Midbrain (tissue), 1 donor: ENCODE measurements at regions not wholly inside any gene's neighbourhood (a gene's known extent, or its start where the extent isn't known, plus 50 kb on each side); places are given as distances from the start of the nearest gene placed in this dataset.

Experiments
- DNase-seq: peaks from one replicate; lab custom pipeline; 2025; lab: John Stamatoyannopoulos, UW

DNA sequence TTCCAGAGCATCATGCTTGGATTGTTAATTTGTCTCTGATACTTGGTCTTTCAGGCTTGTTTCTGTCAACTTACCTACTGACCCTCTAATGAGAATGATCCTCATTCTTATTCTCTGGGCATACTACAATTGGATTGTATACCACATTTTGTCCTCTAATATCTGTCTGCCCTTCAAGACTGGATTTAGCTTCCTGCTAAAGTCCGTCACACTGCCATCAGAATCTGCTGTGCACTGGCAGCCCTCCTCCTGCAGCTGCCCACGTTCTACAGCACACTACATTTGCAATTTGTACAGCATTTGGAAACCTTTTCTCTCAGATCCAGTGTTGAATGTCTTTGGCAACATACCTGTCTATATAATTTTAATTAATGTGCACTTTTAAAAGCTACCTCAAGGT lies 183.1 kb downstream of the ZNF330 start:
- DNase-seq = no peak

DNA sequence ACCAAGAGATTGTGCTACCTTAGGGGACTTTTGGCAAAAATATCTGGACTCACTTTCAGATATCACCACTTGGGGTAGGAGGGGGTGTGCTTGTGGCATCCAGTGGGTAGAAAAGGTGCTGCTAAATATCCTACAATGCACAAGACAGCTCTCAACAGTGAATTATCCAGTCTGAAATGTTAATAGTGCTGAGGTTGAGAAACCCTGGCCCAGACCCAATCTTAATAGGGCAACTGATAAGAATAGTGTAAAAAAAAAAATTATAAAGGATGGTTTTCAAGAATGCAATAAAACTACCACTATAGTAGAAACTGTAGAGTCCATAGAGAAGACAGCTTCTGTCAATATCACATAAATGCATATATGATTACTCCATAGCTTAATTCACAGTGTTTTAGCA lies 185.5 kb downstream of the ZNF330 start:
- DNase-seq = no peak

DNA sequence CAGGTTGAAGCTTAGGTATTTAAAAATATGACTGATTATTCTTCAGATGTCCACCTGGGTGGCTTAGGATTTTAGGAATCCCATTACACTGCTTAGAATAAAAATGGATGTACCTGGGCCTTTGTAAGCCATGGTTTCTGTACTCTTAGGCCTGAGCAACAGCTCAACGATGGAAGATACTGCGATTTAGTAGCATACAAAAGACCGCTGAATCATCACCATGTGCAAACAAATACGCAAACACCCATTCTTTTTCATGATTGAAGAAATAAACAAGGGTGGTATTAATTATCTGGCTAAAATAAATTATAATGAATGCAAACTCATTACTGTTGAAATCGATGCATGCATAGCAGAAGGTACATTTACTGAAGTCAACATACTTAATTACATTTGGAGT lies 188.9 kb downstream of the ZNF330 start:
- DNase-seq = no peak

DNA sequence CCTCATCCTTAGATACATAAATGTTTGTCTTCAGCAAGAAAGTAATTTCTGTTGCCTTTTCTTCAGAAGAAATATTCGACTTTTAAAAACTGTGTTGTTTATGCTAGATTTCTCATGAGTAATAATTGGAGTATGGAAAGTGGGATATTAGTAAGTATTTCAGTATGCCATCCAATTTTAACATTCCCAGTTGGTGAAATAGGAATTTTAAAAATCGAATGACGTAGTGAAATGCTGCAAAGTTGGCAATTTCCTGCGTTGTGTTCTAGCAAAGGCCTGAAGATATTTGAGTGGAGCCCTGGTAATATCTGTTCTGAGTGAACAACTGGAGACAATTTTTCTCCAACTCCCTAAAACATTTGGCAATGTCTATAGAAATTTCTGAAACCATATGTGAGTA lies 190.1 kb downstream of the ZNF330 start:
- no peak for DNase-seq

DNA sequence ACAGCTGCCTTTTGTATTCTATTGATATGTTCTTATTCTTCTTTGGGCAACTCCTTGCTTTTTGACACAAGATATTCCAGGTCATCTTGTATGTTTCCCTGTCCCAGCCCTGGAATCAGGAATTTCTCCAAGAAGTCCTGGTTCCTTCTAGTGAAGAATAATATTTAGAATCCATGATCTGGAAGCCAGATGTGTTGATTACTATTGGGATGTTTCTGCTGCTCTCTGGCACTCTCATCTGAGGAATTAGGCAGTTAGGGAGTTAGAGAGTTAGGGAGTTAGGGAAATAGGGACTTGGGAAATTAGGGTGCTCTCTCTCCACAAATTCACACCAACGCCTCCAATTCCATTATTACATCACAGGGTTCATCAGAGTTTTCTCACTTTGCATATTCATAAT lies 191.2 kb downstream of the ZNF330 start:
- DNase-seq = no peak

DNA sequence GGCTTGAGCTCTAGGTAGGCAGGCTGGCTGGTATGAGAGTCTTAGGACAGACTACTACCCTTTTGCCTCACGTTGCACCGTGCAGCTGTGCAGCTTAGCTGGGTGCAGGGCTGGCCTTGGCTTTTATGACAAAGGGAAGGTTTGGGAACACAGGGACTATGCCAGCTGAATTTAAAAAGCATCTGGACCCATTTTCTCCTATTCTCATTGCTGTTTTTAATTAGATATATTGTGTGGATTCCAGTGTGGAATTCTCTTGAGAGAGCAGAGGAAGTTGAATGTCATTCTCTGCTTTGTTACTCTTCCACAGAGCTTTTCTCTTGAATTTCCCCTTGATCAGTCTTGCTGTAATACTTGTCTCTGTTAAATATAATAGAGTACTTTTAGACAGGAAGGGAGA lies 192.7 kb downstream of the ZNF330 start:
- no peak for DNase-seq

DNA sequence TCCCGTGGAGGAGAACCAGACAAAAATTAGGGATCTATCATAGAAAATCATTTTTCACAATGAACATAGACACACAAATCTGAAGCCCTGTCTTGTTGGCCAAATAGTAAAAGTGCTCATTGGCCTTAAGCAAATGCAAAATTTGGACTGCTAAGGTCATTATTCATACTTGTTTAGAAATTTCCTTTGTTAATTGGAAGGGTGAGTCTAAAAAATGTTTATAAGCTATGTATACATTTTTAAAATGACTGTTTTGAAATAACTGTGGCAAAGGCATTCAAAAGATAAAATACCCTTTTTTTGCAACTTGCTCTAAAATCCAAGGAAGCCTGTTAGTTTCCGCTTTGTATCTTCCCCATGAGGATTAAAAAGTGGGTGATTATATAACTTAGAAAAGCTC lies 195.0 kb downstream of the ZNF330 start:
- no peak for DNase-seq

DNA sequence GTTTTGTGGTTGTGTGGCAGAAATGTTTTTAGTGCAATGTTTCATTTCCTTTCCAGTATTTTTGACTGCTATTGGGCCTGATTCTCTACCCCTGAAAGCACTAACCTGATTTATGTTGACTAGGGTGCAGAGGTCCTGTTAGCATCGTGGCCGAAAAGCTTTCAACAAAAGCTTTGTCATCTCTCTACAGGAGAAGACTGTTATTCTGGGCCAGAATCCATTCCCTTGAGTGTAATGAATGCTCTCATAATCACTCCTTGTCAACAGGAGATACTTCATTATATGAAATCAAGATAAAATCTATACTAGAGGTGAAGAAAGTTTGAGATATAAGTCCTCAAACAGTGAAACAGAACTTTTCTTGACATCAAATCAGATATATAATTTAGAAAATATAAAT lies 195.5 kb downstream of the ZNF330 start:
- no peak for DNase-seq

DNA sequence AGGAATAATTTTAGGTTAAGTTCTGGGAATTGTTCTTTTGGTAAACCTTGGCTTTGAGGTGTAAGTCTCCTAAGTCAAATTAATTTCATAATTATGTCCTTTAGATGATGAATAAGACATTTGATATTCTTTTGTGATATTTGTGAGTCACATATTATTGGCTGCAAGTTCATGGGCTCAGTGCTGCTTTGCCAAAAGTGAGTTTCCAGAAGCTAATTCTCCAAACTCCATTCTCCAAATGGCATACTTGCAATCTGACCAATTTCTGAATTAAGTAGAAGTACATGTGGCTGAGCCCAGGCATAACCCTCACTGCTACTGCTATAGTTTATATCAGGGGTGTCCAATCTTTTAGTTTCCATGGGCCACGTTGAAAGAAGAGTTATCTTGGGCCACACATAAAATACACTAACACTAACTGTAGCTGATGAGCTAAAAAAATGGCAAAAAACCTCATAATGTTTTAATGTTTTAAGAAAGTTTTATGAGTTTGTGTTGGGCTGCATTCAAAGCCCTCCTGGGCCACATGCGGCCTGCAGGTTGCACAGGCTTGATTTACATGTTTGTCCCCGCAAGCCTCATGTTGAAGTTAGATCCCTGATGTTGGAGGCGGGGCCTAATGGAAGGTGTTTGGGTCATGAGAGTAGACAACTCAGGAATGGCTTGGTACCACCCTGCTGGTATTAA lies 196.1 kb downstream of the ZNF330 start:
- no peak for DNase-seq

DNA sequence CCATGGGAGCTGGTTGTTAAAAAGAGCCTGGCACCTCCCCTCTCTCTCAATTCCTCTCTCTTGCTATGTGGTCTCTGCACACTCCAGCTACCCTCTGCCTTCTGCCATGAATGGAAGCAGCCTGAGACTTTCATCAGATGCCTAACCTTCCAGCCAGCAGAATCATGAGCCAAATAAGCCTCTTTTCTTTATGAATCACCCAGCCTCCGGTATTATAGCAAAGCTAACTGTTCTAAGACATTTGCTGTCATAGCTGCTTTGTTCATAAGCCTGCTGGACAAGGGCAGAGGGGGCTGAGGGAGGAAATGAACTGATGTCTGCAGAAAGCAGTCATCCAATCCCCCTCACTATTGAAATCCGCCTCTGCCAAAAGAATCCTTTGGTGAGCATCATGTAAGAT lies 196.7 kb downstream of the ZNF330 start:
- no peak for DNase-seq

DNA sequence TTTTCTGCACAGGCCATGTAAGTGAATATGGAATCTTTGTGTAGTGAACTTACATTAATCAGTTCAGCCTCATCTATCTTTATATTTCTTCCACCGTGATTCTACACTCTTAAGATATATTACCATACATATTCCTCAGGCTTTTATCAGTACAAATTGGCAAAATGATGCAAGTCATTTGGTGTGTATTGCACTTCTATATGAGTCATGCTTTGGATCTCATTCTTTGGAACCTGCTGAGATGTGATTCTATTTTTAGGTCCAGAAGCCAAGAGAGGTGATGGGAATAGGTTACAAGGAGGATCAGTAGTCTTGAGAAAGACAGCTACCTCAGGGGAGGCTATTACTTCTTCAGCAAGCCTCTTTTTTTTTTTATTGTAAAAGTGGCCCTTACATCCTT lies 204.4 kb downstream of the ZNF330 start:
- no peak for DNase-seq

DNA sequence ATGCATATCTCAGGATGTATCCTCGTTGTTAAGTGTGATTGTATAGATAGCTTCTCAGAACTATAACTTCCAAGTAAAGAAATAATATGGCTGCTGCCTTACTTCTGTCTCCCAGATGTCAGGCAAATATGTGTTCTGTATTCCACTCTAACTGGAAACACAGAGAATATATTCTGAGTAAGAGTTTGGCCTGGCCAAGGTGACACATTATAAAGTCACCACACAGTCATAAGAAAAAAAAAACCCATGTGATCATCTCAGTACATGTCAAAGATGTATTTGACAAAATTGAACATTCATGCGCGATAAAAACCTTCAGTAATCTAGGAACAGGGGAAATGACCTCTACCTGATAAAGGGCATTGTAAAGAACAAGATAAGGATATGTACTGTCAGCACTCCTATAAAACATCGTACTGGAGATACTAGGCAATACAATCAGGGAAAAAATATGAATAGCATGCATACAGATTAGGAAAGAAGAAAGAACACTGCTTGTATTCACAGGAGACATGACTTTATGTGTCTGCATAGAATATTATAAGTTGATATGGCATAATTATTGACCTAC lies 207.1 kb downstream of the ZNF330 start:
- no peak for DNase-seq

DNA sequence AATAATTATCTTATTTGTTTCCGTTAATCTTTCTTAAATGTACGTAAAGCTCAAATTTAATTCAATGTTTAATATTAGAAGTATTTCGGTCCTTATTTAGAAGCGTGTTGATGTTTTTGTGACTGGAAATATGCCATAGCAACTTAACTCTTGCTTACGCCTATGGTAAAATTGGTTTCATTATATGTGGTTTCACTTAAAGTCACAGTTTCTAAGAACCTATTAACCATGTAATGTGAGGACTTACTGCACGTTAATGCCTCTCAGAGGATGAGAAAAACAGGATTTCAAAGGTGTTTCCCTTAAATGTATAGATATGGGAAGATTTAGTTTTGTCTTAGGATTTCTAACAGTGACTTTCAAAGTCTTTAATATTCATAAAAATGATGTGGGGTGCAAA lies 206.4 kb upstream of the IL15 start:
- no peak for DNase-seq

DNA sequence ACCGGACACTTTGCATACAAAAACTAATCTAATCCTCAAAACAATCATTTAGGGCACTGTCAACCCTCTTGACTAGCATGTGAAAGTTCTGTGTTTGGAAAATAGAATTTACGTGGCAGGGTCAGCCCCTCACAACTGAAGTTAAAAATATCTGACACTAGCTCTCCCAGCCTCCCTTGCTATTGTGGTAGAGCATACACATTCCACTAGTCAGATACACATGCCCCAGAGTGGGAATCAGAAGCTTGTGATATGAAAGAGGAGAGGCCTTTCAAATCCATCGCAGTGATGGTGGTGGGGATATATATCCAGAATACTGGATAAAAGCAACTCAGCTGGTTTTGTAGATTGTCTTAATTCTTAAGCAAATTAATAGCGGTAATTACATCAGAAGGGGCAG lies 205.7 kb upstream of the IL15 start:
- DNase-seq = no peak

DNA sequence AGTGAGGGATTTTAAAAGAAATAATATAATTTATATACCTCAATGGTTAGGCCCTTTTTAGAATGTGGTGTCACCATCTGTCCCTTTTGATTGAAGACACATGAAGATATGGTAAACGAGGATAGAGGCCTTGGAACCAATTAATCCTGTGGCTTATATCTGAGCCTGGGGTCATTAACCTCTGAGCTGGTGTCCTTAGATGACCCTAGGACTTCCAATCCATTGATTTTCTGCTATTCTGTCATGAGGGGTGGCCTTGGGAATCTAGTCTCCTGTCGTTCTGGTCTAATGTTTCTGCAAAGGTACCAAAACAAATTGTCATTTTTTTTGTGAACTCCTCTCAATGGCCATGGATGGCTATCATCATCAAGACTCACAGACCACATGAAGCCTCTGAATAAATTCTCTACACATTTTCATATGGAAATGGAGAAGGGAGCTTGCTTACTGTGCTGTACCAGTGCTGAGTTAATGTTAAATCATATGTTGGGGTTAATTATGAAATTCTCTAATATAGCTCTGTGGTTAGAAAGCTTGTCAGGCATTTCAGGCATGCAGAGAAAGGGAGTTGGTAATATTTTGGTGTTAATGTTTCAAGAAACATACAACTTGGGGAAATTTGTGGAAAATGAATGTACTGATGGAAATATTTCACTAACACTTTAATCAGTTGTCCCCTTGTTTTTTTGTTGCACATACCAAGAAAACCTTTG lies 204.2 kb upstream of the IL15 start:
- DNase-seq = no peak

DNA sequence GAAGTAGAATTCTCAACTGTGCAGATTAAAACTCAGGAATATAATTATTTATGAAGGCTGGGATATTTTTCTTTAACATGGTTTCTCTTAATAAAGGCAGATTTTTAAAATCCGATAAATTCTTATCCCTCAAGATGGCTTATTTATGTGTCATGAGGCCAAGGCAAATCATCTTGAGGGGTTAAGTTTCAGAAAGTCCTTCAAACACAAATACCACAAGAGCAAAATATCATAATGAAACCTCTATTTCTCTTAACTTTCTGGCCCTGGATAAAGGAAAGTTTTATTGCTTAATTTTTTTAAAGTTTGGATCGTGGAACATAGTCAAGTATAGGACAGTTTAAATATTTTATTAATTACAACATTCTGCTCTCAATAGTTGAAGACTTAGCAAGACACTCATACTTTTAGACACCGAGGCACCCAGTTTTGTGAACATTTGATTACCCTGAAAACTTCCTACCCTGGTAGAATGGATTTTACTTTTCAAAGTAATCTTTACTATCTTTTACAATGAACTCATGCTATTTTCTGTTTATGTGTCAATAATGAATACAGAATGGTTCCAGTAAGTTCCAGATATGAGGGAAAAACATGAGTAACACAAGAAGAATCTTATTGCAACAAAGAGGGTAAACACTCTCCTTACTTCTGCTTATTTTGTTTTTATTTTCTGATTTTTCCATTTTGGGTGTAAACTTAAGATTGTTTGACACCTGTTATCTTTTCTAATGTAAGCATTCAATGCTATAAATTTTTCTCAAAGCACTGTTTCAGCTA lies 200.7 kb upstream of the IL15 start:
- no peak for DNase-seq

DNA sequence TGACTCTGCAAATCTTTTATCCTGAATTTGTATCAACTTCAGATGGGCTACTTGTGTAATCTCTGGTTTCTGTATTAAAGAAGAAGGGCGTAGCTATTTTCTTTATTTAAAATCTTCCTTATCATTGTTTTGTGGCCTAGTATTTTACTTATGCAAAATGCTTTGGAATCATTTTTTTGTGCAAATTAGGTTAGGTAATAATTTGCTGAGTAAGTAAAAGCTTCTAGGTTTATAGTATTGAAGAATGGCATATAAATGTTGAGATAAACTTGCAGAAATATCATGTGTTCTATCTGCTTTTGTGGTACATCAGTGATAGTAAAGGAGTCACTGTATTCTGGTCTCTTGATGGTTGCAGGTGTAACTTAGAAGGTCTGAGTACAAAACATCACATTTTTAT lies 197.2 kb upstream of the IL15 start:
- no peak for DNase-seq

DNA sequence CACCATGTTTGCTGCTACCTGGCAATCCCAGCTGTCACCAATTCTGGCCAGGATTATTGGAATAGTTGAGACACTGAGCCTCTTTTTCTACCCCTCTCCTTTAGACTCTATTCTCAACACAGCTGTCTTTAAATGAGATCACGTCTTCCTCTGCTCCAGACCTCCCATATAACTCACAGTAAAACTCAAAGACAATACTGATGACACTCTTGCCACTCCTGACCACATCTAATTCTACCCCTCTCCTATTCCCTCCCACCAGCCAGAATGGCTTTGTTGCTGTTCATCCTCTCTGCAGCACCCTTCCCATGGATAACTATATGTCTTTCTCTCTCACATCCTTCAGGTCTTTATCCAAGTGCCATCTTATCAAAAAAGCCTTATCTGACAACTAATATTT lies 188.6 kb upstream of the IL15 start:
- DNase-seq = no peak

DNA sequence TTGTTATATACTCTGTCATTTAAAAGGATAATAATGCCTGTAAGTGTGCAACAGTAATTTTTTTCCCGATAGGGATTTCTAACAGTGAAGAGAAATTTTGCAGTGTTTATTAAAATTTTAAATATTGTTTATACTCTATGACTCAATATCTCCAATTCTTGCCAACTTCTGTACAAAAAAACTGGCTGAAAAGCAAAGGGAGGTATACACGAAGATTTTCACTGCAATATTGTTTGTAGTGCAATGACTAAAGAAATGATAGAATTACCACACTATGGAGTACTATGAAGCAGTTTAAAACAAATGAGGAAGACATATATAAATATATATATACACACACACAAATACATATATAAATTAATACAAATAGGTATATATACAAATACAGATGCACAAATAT lies 187.9 kb upstream of the IL15 start:
- DNase-seq = no peak

DNA sequence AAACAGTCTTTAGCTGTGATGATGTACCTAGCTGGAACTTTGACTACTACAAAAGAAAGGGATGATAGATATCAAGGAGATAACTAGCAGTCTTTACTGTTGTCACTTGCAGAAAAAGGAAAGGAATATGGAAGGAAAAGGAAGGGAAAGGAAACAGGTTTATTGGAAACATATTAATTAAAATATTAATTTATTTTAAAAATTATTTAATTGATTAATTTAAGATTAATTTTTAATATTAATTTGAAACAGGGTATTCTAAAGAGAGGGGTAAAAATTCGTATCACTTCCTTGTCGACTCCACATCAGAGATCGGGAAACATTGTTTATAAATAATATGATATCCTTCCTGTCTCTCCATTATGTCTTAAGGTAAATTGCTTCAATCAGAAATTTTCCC lies 186.5 kb upstream of the IL15 start:
- DNase-seq = no peak

DNA sequence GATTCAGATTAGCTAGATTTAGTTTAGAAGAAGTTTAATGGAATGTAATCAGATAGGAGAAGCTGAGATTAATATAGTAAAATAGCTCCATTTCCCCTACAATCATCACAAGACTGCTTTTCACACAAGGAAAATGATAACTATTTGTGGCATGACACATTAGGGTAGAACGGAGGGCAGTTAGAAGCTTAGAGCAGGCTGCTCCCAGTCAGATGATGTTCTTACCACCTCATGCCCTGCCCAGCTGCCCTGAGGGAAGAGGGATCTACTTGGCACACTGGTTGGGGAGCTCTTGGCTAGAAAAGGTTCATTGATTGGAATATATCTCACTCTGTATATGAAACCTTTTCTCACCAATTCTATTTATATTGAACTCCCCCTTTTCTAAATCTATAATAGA lies 180.7 kb upstream of the IL15 start:
- no peak for DNase-seq

DNA sequence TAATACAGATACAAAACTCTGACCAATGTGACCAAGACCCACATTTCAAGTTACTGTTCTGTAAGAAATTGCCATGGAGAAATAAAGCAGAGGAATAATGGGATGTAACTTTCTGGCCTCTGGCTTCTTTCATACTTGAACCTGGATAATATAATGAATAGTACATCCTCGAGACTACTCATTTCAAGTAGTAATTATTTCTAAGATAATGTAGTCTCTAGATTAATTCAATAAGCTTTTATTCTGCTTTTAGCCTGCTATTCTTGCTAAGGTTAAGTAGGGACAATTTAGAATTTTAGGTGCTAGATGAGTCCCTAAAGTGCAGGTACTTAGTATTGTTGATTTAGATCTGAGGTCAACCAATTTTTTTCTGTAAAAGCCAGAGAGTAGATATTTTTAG lies 178.7 kb upstream of the IL15 start:
- no peak for DNase-seq

DNA sequence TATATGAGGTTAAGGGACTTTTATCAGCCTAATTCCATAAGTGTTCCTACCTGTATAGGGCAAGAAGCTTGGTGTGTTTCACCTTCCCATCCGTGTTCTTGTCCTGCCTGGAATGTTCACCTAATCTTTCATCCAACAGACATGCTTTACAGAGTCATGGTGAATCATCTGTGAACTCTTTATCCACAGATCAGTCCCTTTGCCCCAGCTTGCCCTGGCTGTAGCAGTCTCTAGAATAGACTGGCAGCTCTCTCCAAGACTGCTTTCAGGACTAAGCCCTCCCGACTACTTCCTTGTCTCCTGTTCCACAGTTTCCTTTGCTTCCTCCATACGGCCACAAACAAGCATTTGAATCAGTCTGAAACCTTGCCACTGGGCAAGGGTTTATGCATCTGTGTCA lies 177.9 kb upstream of the IL15 start:
- no peak for DNase-seq
